GM18907 (cell line): ENCODE measurements at regions not wholly inside any gene's neighbourhood (a gene's known extent, or its start where the extent isn't known, plus 50 kb on each side); places are given as distances from the start of the nearest gene placed in this dataset.

Experiments used
- ATAC-seq: cut with Tn5 transposase; IDR thresholded peaks from one replicate; pipeline ENCODE4 v1.9.1; 2021; ENCODE audit warnings: mild to moderate bottlenecking, moderate library complexity; ENCODE audit not compliant: unreplicated experiment

DNA sequence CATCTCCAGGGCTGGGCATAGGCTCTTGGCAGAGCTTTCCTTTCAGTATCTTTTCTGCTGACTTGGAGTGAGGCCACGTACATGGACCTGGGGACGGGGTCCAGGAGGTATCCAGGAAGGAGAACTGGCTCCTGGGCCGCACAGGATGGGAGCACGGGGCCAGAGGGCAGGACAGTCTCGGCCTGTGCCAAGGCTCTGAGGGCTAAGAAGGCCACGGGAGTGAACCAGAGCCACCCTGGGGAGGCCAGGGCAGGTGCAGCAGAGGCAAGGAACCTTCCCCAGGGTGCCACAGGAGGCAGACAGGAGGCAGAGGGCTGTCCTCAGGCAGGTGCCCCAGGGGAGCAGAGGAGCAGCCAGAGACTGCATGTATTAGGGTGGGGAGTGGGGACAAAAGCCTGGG, 50.3 kb downstream of the PLXNA1 start:
- ATAC-seq: no peak

DNA sequence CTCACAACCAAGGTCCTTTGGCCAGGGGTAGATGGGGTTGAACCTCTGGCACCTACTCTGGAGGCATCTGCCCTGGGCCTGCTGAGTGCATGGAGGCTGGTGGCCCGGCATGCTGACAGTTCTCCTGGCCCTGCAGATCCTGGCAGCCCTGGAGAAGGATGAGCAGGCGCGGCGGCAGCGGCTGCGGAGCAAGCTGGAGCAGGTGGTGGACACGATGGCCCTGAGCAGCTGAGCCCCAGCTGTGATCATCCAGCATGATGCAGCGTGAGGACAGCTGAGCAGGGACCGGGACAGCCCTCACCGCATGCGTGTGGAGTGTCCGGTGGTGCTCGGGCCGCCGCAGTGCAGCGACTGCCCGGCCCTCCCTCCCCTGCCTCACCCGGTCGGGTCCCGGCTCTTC, 50.9 kb downstream of the PLXNA1 start:
- ATAC-seq: no peak

DNA sequence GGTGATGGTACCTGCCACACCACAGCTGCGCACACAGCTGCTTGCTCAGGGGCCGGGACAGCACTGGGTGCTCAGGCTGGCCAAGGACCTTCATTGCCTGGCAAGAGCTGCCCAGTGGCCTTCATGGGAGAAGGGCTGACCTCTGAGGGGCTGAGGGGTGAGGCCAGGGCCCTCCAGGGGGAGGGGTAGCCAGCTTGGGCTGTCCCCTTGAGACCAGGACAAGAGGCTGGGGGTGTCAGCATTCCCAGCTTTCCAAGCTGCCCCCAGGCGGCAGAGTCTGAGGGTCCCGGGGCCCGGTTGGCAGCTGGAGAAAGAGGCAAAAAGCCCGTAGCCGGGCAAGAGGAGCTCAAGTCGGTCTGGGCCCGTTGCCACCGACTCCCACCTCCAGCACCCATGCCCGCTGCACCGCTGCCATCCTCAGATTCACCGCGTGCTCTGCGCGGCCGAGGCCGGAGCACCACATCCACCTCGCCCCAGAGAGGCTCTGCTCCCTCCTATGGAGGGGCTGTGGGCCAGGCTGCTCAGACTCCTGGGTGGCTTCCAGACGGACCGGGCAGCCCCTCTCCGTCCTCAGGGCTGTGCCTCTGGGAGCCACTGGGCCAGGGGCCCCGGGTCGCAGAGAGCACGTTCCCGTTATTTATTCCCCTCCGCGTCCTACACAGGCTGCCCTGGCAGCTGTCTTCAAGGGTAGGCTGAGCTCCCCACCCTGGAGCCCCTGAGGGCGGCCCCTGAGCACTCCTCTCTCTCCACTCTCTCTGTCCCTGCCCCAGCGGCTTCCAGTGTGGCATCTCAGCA, 51.5 kb downstream of the PLXNA1 start:
- no peak for ATAC-seq

DNA sequence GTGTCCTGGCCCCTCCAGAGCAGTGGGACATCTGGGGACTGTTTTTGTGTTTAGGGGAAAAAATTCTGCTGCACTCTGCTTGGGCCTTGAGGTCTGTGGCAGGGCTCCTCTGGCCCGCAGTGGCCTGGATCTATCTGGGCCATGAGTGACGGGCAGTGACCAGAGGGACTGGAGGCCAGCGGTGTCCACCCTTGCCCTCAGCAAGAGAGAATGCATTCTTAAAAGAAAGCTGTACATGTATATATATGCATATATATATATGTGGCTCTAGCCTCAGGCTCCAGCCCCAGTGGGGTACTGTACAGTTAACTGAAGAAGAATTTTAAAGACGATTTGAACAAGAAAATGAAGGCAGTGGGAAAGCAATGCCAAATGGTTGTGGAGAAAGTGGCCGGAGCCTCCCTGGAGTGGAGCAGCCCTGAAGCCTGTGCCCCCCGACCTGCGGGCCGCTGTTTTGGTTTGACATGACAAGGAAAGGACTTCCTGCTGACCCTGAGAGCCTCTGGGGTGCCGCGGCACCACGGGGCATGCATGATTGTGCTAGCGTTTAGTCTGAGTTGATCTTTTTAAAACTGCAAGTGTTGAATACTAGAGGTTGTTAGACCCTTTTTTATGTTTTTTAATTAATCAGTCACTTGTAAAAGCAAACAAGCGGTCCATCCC, 52.2 kb downstream of the PLXNA1 start:
- ATAC-seq: no peak

DNA sequence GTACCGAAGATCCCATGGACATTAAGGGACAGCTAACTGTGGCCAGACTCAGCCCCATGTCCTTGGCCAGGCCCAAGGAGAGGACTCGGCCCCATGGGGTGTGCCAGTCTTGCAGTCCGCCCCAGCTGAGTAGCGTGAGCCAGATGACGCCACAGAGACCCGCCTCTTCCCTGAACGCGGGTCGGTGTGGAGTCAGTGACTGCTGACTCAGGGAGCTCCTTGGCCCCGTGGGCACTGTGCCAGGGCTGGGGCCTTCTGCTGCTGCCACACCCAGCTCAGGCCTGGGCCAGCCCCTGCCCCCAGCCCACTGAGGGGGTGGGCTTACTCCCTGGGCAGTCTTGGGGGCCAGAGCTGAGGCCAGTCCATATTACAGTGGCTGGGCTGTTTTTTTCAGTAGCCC, 52.8 kb downstream of the PLXNA1 start:
- no peak for ATAC-seq

DNA sequence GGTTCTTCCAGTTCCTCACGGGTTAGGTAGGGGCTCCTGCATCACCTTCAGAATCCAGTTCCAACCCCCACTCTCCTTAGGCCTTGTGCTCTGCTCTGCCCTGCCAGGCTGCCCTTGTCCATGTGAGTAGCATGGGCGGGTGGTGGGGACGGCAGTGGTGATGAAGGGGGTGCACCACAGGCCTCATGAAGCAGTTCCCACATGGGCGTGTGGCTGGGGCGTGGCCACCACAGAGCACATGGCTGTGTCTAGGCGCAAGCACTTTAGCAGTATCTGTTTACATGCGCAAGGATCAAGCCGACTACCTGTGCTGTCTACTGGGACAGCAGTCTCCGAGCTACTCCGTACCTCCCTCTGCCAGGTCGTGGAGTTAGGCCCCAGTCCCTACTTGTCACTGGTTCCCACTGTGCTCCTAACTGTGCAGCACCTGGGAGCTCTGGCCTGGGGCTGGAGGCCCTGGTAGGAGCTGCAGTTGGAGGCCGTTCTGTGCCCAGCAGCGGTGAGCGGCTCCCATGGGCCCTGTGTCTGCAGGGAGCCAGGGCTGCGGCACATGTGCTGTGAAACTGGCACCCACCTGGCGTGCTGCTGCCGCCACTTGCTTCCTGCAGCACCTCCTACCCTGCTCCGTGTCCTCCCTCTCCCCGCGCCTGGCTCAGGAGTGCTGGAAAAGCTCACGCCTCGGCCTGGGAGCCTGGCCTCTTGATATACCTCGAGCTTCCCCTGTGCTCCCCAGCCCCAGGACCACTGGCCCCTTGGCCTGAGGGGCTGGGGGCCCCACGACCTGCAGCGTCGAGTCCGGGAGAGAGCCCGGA, 53.5 kb downstream of the PLXNA1 start:
- ATAC-seq: no peak

DNA sequence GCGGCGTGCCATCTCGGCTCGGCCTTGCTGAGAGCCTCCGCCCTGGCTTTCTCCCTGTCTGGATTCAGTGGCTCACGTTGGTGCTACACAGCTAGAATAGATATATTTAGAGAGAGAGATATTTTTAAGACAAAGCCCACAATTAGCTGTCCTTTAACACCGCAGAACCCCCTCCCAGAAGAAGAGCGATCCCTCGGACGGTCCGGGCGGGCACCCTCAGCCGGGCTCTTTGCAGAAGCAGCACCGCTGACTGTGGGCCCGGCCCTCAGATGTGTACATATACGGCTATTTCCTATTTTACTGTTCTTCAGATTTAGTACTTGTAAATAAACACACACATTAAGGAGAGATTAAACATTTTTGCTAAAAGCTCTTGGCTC, 54.1 kb downstream of the PLXNA1 start:
- no peak for ATAC-seq

DNA sequence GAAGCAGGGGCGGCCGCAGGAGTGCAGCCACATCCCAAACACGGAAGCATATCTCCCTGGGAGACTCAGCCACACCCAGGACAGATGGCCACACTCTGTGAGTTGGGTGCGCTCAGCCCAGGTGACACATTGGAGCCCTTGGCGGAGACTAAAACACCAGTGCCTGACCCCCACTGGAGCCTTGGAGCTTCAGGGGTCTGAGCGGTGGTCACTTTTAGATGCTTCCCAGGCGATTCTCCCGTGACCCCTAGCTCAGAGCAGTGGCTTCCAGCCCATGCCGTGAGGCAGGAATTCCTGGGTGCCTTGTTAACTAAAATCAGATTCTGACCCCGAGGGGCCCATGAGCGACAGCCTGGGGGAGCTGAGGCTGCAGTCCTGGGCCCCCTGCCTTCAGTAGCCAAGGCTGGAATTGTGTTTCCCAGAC, 54.5 kb downstream of the PLXNA1 start:
- no peak for ATAC-seq

DNA sequence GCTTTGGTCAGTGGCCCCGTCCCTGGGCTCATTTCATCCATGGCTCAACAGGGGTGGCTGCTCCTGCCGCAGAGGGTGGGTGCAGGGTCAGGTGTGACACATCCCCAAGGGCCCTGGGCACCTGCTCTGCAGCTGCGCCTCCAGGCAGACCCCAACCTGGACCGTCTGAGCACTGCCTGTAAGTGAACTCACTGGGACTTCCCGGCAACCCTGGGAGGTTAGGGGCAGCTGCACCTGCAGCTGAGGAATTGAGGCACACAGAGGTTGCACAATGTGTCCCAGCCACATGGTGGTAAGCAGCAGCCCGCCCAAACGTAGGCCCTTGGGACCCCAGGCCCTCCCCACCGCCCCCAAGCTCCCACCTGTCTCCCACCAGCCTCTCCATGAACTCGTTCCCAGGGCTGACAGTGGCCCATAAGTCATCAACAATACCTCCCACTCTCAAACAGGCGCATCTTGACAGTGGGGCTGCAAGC, 55.1 kb downstream of the PLXNA1 start:
- ATAC-seq: no peak

DNA sequence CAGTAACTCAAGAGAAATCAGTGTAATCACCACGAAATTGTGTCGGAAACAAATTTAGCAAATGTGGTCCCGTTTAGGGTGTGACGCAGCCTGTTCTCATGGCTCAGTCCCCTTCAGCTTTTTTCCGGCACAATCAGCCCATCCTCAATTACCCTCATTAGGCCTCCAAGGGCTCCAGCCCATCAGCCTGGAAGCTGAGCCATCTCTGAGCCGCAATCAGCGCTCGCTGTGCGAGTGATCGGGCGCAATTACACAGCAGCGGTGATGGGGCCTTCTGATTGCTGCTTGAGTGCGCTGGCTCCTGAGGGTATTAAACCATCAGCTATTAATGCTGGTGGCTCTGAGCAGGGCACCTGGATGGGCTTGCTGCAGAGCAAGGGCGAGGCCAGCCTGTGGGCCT, 55.6 kb downstream of the PLXNA1 start:
- ATAC-seq: no peak

DNA sequence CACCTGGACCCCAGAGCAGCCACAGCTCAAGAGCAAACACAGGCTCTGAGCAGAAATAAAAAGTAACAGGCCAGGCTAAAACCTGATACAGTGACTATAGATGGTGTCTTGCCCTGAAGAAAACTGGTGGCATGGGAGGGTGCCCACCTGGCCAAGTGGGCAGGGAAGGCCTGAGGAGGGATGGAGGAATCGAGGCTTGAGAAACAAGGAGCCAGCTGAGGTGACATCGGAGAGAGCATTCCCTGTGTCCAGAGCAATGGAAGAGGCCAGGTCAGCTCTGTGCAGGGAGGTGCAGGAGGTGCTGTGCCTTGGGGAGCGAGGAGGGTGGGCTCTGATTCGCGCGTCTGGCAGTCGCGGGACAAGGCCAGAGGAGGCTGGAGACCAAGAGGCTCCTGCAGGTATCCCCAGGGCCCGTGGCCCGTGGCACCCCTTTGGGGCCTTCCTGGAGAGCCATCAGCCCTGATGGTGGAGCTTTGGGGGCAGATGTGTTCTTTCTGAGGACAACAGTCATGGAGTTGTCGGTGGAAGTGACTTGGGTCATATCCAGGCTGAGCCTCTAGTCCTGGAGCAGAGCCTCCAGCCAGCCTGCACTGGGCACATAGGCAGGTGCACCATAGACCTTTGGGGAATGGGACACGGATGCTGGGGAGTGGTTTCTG, 56.1 kb downstream of the PLXNA1 start:
- ATAC-seq: no peak

DNA sequence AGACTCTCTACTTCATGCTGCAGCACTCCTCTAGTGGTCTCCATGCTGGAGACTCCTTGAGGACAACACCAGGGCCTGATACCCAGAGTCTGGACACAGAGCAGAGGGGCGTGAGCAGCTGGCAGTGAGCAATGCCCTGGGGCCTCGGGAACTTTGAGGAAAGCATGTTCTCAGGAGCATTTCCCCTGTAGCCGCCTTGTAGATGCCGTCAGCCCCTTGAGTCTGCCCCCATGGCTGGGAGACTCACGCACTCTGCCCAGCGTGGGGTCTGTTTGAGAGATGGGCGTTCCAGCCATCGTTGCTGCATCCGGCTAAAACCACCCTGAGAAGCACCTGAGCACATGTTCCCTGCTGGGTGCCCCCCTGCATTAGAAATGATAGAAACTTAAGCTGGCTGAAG, 56.8 kb downstream of the PLXNA1 start:
- ATAC-seq: no peak

DNA sequence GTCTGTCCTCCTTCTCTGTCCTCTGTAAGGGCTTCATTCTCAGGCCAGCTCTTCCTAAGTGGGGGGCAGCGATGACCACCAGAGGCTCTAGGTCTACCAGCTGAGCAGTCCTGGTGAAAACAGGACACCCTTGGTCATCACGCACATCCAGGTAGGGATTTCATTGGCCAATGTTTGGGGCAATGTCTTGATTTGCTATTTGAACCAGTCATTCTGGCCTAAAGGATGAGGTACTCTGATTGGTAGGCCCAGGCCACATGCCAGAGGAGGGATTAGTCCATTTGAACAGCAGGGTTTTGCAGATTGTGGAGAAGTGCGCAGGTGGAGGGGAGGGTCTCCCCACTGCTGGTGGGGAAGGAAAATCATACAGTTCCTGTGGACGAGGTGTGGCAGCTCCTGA, 57.3 kb downstream of the PLXNA1 start:
- ATAC-seq: no peak

DNA sequence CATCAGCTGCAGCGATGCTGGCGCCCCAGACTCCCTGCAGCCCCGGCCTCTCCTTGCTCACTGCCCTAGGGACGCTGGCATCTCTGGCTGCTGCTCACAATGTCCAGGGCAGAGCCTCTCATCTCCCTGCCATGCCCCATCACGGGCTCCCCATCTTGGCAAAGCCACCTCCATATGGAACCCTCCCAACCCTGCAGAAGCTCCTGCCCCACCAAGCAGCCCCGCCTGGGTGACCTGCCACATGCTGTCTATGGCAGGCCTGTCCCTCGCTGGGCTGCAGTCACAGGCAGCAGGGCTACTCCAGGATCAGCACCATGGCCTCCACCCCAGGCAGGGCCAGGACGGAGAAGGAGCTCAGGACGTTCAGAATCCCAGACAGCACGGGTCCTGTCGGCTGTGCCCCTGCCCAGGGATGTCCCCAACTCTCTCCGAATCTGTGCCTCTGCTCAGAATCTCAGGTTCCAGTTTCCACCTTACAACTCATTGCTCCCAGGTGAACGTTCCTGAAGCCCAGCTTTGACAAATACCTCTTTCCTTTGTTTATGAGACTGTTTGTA, 58.4 kb downstream of the PLXNA1 start:
- ATAC-seq: no peak

DNA sequence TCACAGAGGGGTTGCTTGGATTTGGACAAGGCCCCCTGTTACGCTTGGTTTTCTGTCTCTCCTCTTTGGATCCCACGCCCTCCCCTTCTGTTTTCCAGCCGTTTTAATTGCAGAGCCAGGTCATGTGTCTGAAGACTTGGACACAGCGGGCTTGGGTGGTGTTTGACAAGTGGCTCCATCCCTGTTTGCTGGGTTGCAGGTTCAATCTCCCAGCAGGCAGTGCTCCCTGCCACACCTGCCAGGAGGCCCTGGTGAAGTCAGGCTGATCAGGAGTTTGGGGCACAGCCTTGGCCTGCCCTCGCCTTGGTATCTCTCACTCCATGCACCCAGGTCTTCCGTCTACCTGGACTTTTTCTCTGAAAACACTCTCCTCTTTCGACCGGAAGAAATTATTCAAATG, 59.0 kb downstream of the PLXNA1 start:
- no peak for ATAC-seq

DNA sequence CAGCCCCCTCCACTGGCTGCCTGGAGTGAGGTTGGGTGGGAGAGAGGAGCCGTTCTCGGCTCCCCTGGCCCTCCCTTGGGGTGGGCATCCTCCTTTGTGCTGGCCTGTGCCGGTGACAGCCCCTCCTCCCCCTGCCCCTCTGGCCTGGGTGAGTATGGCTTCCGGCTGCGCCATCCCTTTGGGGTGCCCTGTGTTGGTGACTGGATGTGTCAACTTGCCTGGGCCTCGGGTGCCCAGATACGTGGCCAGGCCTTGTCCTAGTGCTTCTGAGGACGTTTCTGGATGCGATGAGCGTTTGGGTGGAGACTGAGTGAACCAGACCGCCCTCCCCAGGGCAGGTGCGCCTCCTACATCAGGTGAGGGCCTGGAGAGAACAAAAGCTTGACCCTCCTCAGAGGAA, 59.7 kb downstream of the PLXNA1 start:
- no peak for ATAC-seq

DNA sequence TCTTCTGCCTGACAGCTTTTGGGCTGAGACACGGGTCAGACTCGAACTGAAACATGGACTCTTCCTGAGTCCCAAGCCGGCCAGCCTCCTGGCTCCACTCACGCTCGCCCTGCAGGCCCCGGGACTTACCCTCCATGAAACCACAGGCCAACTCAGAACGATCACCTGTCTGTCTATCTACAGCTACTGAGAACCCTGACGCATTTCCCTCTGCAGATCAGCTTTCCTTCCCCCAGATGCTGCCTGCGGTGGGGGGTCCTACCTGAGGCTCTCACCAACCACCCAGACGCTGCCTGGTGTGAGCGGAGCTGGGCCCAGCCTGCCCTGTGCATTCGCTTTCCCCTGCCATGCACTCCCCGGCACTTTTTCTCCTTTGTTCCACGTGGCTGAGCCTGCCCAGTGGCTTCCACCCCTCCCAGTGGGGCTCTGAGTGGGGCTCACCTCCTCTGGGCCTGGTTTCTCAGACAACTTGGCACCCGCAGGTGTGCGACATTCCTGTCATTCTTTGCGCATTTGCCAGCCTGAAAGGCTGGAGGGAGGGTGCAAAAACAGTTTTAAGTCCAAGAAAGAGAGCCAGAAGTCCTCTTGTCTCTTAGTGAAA, 60.2 kb downstream of the PLXNA1 start:
- ATAC-seq: no peak

DNA sequence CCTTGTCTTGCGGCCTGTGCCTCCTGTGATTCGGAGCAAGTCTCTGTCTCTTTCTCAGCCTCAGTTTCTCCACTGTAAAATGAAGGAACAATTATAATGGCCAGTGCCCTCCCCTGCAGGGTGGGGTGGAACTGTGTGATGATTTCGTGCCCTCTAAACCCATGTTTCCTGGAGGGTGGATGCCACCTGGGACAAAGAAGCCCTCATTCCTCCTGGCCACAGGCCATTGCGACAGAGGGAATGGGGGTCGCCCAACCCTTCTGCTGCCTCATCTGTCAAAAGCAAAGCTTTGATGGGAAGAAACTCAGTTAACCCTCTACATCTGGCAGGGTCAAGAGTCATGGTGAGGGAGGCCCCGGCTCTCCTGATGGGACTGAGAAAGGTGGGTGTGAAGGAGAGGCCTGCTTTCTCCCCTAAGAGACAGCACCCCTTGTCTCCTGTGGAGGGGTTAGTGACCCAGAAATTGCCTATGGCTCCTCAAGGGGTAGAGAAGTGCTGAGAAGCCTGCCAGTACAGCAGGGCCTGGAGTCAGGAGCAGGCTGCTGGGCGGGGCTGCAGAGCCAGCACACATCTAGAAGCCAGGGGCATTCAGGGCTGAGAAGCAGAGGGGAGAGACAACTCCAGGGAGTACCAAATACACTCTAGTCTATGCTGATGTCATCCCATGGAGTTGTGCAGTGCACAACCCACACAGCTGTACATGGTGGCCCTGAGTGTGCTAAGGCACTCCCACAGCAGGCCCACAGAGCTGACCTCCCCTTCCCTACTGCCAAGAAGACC, 61.0 kb downstream of the PLXNA1 start:
- no peak for ATAC-seq

DNA sequence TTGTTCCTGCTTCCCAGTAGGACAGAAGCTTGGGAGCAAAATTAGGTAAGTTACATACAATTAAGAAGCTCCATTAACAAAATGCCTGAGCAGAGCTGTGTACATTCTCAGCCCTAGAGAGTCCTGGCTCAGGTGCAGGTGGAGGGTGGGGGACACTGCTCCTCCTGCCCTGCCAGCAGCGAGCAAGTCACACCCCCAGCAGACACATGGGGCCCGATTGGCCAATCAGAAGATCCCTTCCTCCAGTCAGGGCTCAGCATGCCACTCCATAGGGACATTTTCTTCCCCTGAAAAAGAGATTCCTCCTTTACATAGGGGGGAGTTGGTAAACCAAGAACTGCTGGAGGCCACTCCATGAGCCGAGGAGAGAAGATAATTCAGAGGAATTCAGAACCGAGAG, 62.1 kb downstream of the PLXNA1 start:
- no peak for ATAC-seq
